ENCODE measurements at regions not wholly inside any gene's neighbourhood (a gene's known extent, or its start where the extent isn't known, plus 50 kb on each side); places are given as distances from the start of the nearest gene placed in this dataset.

- no peak overlapping the region for H3K4me3 ChIP-seq (ENCODE audit: low read depth, low read length)
- TF ChIP-seq CTCF (IDR thresholded peaks at IDR 0.05; ENCODE audit: borderline replicate concordance, insufficient read depth, low read depth, low read length) = no peak
Measured at GRCh38 chr21:27764056-27764455, 797.2 kb upstream of the ADAMTS5 start.

- no peak overlapping the region for H3K4me3 ChIP-seq (ENCODE audit: low read depth, low read length)
- no peak for TF ChIP-seq CTCF (IDR thresholded peaks at IDR 0.05; ENCODE audit: borderline replicate concordance, insufficient read depth, low read depth, low read length)
Measured at GRCh38 chr21:27761623-27762022, 794.7 kb upstream of the ADAMTS5 start.

- no peak for TF ChIP-seq CTCF (IDR thresholded peaks at IDR 0.05; ENCODE audit: borderline replicate concordance, insufficient read depth, low read depth, low read length)
- H3K4me3 ChIP-seq (ENCODE audit: low read depth, low read length) = no peak overlapping the region
Measured at GRCh38 chr21:27759820-27760219, 792.9 kb upstream of the ADAMTS5 start.

GRCh38 chr21:27759091-27759659 lies 792.3 kb upstream of the ADAMTS5 start:
- TF ChIP-seq CTCF (IDR thresholded peaks at IDR 0.05; ENCODE audit: borderline replicate concordance, insufficient read depth, low read depth, low read length) = no peak
- no peak overlapping the region for H3K4me3 ChIP-seq (ENCODE audit: low read depth, low read length)

- no peak for TF ChIP-seq CTCF (IDR thresholded peaks at IDR 0.05; ENCODE audit: borderline replicate concordance, insufficient read depth, low read depth, low read length)
- H3K4me3 ChIP-seq (ENCODE audit: low read depth, low read length) = no peak overlapping the region
Measured at GRCh38 chr21:27756191-27756590, 789.3 kb upstream of the ADAMTS5 start.

- H3K4me3 ChIP-seq (ENCODE audit: low read depth, low read length) = no peak overlapping the region
- no peak for TF ChIP-seq CTCF (IDR thresholded peaks at IDR 0.05; ENCODE audit: borderline replicate concordance, insufficient read depth, low read depth, low read length)
Measured at GRCh38 chr21:27743971-27744564, 777.2 kb upstream of the ADAMTS5 start.

- H3K4me3 ChIP-seq (ENCODE audit: low read depth, low read length) = no peak overlapping the region
- TF ChIP-seq CTCF (IDR thresholded peaks at IDR 0.05; ENCODE audit: borderline replicate concordance, insufficient read depth, low read depth, low read length) = no peak
Measured at GRCh38 chr21:27741736-27742135, 774.8 kb upstream of the ADAMTS5 start.
